OCI-LY7 (cell line): ENCODE measurements at regions not wholly inside any gene's neighbourhood (a gene's known extent, or its start where the extent isn't known, plus 50 kb on each side); places are given as distances from the start of the nearest gene placed in this dataset.

Experiments
- BruUV-seq: library from RNA; stranded (reverse); fragments of 400-500 nt; replicated peaks from 2 replicates; lab custom pipeline; 2021; lab: Mats Ljungman, UMichigan
- CTCF ChIA-PET: fragments of 300-600 bp; sonication (Branson Sonifier 250); formaldehyde crosslinking; loops from one replicate; lab custom pipeline; 2022; ENCODE audit warnings: antibody characterized with exemption; ENCODE audit not compliant: unreplicated experiment; lab: Charles Lee
- POLR2A ChIA-PET: fragments of 300-600 bp; sonication (Branson Sonifier 250); formaldehyde crosslinking; loops from one replicate; lab custom pipeline; 2022; ENCODE audit warnings: antibody characterized with exemption; lab: Charles Lee
- DNase-seq: peaks from one replicate; pipeline ENCODE4 v3.0.0-alpha.2; 2015; ENCODE audit warnings: low spot score
- H2AFZ ChIP-seq: fragments of 200-600 bp; sonication (generic), shearing (Covaris generic); 2 replicates; pipeline ENCODE4 v1.6.1; 2014; ENCODE audit warnings: mild to moderate bottlenecking, antibody characterized with exemption, low read length, moderate library complexity
- H3K27ac ChIP-seq: fragments of 200-600 bp; sonication (generic); 2 replicates; pipeline ENCODE4 v1.5.1; 2014; ENCODE audit warnings: mixed run types, low read depth, mild to moderate bottlenecking, moderate library complexity, low read length, inconsistent platforms; ENCODE audit not compliant: poor library complexity, severe bottlenecking
- H3K36me3 ChIP-seq: fragments of 200-600 bp; sonication (generic); 2 replicates; pipeline ENCODE4 v1.6.1; 2014; ENCODE audit warnings: mild to moderate bottlenecking, antibody characterized with exemption, low read length, moderate library complexity, mixed read lengths; ENCODE audit not compliant: insufficient read depth
- H3K4me1 ChIP-seq: fragments of 200-600 bp; sonication (generic); 2 replicates; pipeline ENCODE4 v1.5.1; 2014; ENCODE audit warnings: mild to moderate bottlenecking, low read length; ENCODE audit not compliant: insufficient read depth, poor library complexity, severe bottlenecking
- H3K4me2 ChIP-seq: fragments of 200-600 bp; sonication (generic); 2 replicates; pipeline ENCODE4 v1.6.1; 2014; ENCODE audit warnings: mild to moderate bottlenecking, low read length
- H3K4me3 ChIP-seq: fragments of 200-600 bp; sonication (generic); 2 replicates; pipeline ENCODE4 v1.5.1; 2014; ENCODE audit warnings: mild to moderate bottlenecking, low read depth, low read length; ENCODE audit not compliant: poor library complexity, severe bottlenecking
- H3K79me2 ChIP-seq: fragments of 200-600 bp; sonication (generic); 2 replicates; pipeline ENCODE4 v1.6.1; 2016; ENCODE audit warnings: low read depth, mild to moderate bottlenecking, low read length, moderate library complexity, mixed read lengths; ENCODE audit not compliant: insufficient read depth
- H3K9me2 ChIP-seq: fragments of 200-600 bp; sonication (generic); 2 replicates; pipeline ENCODE4 v1.6.1; 2016; ENCODE audit warnings: mild to moderate bottlenecking, low read length, mixed read lengths; ENCODE audit not compliant: insufficient read depth
- H3K9me3 ChIP-seq: fragments of 200-600 bp; sonication (generic); 2 replicates; pipeline ENCODE4 v1.6.1; 2014; ENCODE audit warnings: mild to moderate bottlenecking, mixed run types, low read length, mixed read lengths
- H4K20me1 ChIP-seq: fragments of 200-600 bp; sonication (generic); 2 replicates; pipeline ENCODE4 v1.6.1; 2014; ENCODE audit warnings: mild to moderate bottlenecking, antibody characterized with exemption, low read length, moderate library complexity, mixed read lengths; ENCODE audit not compliant: insufficient read depth
- CTCF ChIP-seq: fragments of 200-600 bp; sonication (generic); conservative IDR thresholded peaks from 2 replicates; pipeline ENCODE4 v1.5.1; 2014; ENCODE audit warnings: mild to moderate bottlenecking, antibody characterized with exemption, low read length, moderate library complexity, mixed read lengths
- EZH2phosphoT487 ChIP-seq: fragments of 200-600 bp; sonication (generic); IDR thresholded peaks from 2 replicates; pipeline ENCODE4 v1.6.1; 2018; ENCODE audit warnings: low read depth, borderline replicate concordance, mild to moderate bottlenecking, mixed run types, antibody characterized with exemption, low read length, moderate library complexity, mixed read lengths
- intact Hi-C: fragments of 100-400 bp; cut with micrococcal nuclease; formaldehyde crosslinking; loops from one replicate; pipeline ENCODE4 v1.10.0; 2022; ENCODE audit not compliant: unreplicated experiment

DNA sequence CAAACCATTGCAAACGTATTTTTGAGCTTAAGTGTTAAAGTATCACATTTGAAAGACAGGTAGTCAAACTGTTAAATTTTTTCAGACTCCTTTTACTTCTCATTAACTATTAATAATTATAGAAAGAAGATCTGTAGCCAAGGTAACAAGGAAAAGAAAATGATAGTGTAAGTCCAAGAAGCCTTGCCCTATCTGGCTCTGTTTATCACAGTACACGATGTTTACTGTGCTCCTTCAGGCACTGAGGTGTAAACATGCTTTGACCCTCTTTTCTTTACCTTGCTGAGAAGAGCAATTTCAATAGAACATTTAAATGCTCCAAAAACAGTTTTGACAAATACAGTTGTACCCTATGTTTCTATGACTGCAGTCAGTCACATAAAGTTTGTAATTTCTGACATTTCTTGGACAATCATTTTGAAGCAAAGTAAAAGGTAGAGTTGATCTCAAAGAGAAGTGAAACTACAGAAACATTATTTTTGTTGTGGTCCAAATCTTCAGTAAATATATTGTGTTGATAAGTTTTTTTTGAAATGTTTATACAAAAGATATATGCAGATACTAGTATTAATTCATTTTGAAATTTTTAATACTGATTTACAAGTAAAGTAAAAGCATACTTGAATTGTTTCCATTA lies 152.6 kb upstream of the KYNU start:
- intact Hi-C loops, result no loop called here
- no peak for TF ChIP-seq EZH2phosphoT487
- no peak overlapping the region for H3K4me3 ChIP-seq
- no peaks in the 10 kb centered on the region for H3K4me1 ChIP-seq
- no peaks in the 10 kb centered on the region for H3K9me2 ChIP-seq
- H3K79me2 ChIP-seq, result no peaks in the 10 kb centered on the region
- H3K36me3 ChIP-seq, result no peaks in the 10 kb centered on the region
- H4K20me1 ChIP-seq, result no peaks in the 10 kb centered on the region
- no peak overlapping the region for H3K27ac ChIP-seq
- no TSS peak for BruUV-seq
- no peaks in the 10 kb centered on the region for H3K9me3 ChIP-seq
- ChIA-PET CTCF (no interaction called here), POLR2A (no interaction called here)
- H3K4me2 ChIP-seq, result no peak overlapping the region
- no peak for DNase-seq
- H2AFZ ChIP-seq, result no peak overlapping the region

GRCh38 chr2:142724186-142724585 lies 153.3 kb upstream of the KYNU start:
- Histone ChIP-seq H3K9me3 (no peaks in the 10 kb centered on the region), H3K36me3 (no peaks in the 10 kb centered on the region), H3K79me2 (no peaks in the 10 kb centered on the region), H3K4me3 (no peak overlapping the region), H3K4me1 (no peaks in the 10 kb centered on the region), H4K20me1 (no peaks in the 10 kb centered on the region), H3K27ac (no peak overlapping the region), H3K9me2 (no peaks in the 10 kb centered on the region), H2AFZ (no peak overlapping the region), H3K4me2 (no peak overlapping the region)
- CTCF ChIA-PET, result no interaction called here
- DNase-seq, result no peak
- intact Hi-C loops, result no loop called here
- POLR2A ChIA-PET, result no interaction called here
- BruUV-seq, result no TSS peak
- TF ChIP-seq EZH2phosphoT487 (no peak), CTCF (no peak)

- Histone ChIP-seq H3K4me3 (no peak overlapping the region), H3K4me1 (no peaks in the 10 kb centered on the region), H3K4me2 (no peak overlapping the region), H4K20me1 (no peaks in the 10 kb centered on the region), H3K9me3 (no peaks in the 10 kb centered on the region), H3K27ac (no peak overlapping the region), H3K9me2 (no peaks in the 10 kb centered on the region), H3K79me2 (no peaks in the 10 kb centered on the region), H3K36me3 (no peaks in the 10 kb centered on the region), H2AFZ (no peak overlapping the region)
- DNase-seq, result no peak
- ChIA-PET CTCF (no interaction called here), POLR2A (no interaction called here)
- TF ChIP-seq EZH2phosphoT487, result no peak
- intact Hi-C loops, result no loop called here
- BruUV-seq, result no TSS peak
These were observed 154.2 kb upstream of the KYNU start for GRCh38 chr2:142723236-142723635.
